Naive B cell (primary cell): ENCODE measurements at regions not wholly inside any gene's neighbourhood (a gene's known extent, or its start where the extent isn't known, plus 50 kb on each side); places are given as distances from the start of the nearest gene placed in this dataset.
A peak's percentile ranks its signal among the peaks of the same experiment; 100 is the strongest.
"Not testable (repeated sequence)": the region's sequence is repeated elsewhere in the genome, so short reads cannot be mapped to it uniquely, and the experiment has no call there.

ENCODE experiments used
- ATAC-seq, 2 donors: fragments of 150-1000 bp; cut with Tn5 transposase; 2 replicates each; pipeline ENCODE4 v1.10.0; 2021; ENCODE audit warnings: low read depth in 2 of 2, mild to moderate bottlenecking in 2 of 2, moderate library complexity in 2 of 2
- DNase-seq: peaks from one replicate; pipeline ENCODE4 v3.0.0; 2022
- H3K27ac Mint-ChIP-seq, 6 donors: one replicate each; pipeline ENCODE4 v1.8.0; 2020 to 2022; ENCODE audit warnings: mild to moderate bottlenecking in 6 of 6, mixed read lengths in 6 of 6, moderate library complexity in 5 of 6, inconsistent platforms in 2 of 6
- H3K27me3 Mint-ChIP-seq, 3 donors: one replicate each; pipeline ENCODE4 v1.8.0; 2021 to 2022; ENCODE audit warnings: mixed read lengths in 3 of 3, mild to moderate bottlenecking in 1 of 3
- H3K36me3 Mint-ChIP-seq, 2 donors: one replicate each; pipeline ENCODE4 v1.8.0; 2020 to 2022; ENCODE audit warnings: mixed read lengths in 2 of 2, inconsistent platforms in 1 of 2, mild to moderate bottlenecking in 1 of 2
- H3K4me1 Mint-ChIP-seq, 3 donors: one replicate each; pipeline ENCODE4 v1.8.0; 2020 to 2022; ENCODE audit warnings: mixed read lengths in 3 of 3, inconsistent platforms in 1 of 3, mild to moderate bottlenecking in 1 of 3, moderate library complexity in 1 of 3
- H3K4me3 Mint-ChIP-seq, 8 donors: one replicate each; pipeline ENCODE4 v1.8.0; 2020 to 2022; ENCODE audit warnings: mild to moderate bottlenecking in 8 of 8, mixed read lengths in 8 of 8, moderate library complexity in 8 of 8, inconsistent platforms in 2 of 8
- H3K9me3 Mint-ChIP-seq, 7 donors: one replicate each; pipeline ENCODE4 v1.8.0; 2020 to 2022; ENCODE audit warnings: mixed read lengths in 7 of 7, mild to moderate bottlenecking in 5 of 7, inconsistent platforms in 2 of 7, moderate library complexity in 1 of 7

DNA sequence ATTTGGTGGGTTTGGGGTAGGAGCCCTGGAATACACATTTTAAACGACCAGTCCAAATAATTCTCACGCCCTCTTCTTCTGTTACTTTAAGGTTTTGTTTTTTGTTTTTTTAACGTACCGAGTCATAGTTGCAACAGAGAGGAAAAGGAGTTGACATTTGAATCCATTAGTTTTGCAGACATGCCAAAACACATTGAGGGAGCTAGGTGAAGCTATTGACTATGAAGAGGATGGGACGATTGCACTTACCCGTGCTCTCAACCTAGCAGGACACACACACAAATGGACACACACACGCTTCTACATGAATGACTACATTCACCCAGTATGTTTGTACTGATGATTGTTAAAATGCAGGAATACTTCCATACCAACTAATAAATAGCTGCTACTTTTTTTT, 54.3 kb upstream of the CIT start:
- no peaks in the 10 kb centered on the region for H3K9me3 Mint-ChIP-seq
- H3K27ac Mint-ChIP-seq: no peak overlapping the region
- peaks cover 7 to 29% (median 8%) of the 10 kb centered on the region in 3 donors for H3K27me3 Mint-ChIP-seq
- ATAC-seq (no peak), DNase-seq (no peak)
- no peaks in the 10 kb centered on the region for H3K36me3 Mint-ChIP-seq
- H3K4me3 Mint-ChIP-seq: no peak overlapping the region
- H3K4me1 Mint-ChIP-seq: no peaks in the 10 kb centered on the region

DNA sequence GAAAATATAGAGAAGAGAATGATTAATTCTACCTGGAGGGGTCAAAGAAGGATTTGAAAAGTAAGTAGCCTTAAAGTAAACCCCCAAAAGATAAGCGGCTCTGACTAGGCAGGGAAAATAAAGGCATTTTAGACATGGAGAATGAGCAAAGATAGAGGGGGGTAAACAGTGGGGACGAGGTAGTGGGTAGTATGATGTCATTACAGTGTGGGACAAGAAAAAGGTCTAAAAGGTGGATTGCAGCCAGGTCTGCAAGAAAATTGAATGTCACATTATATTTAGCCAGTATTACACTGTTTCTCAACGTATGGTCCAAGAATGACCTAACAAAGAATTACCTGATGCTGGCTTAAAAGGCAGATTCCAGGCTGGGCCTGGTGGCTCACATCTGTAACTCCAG, 55.8 kb upstream of the CIT start:
- no peaks in the 10 kb centered on the region for H3K4me1 Mint-ChIP-seq
- no peaks in the 10 kb centered on the region for H3K36me3 Mint-ChIP-seq
- peak overlapping the region in 1 of 6 donors; percentile 67 for H3K27ac Mint-ChIP-seq
- no peak overlapping the region for H3K4me3 Mint-ChIP-seq
- H3K27me3 Mint-ChIP-seq: peaks cover 7 to 37% (median 10%) of the 10 kb centered on the region in 3 donors
- ATAC-seq (no peak), DNase-seq (no peak)
- H3K9me3 Mint-ChIP-seq: no peaks in the 10 kb centered on the region

DNA sequence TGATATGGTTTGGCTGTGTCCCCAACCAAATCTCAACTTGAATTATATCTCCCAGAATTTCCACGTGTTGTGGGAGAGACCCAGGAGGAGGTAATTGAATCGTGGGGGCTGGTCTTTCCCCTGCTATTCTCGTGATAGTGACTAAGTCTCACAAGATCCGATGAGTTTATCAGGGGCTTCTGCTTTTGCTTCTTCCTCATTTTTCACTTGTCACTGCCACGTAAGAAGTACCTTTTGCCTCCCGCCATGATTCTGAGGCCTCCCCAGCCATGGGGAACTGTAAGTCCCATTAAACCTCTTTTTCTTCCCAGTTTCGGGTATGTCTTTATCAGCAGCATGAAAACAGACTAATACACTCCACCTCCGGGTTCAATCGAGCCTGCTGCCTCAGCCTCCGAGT, 54.3 kb upstream of the BICDL1 start:
- not testable (repeated sequence) for DNase-seq, ATAC-seq, H3K27ac Mint-ChIP-seq, H3K9me3 Mint-ChIP-seq, H3K36me3 Mint-ChIP-seq, H3K4me3 Mint-ChIP-seq, H3K4me1 Mint-ChIP-seq
- H3K27me3 Mint-ChIP-seq: peaks cover 7 to 37% (median 13%) of the 10 kb centered on the region in 3 donors

GRCh38 chr12:119936705-119937311, 52.2 kb upstream of the BICDL1 start:
- Mint-ChIP-seq H3K9me3 (no peaks in the 10 kb centered on the region), H3K4me1 (no peaks in the 10 kb centered on the region), H3K4me3 (no peak overlapping the region), H3K36me3 (no peaks in the 10 kb centered on the region), H3K27me3 (peaks cover 13 to 40% (median 15%) of the 10 kb centered on the region in 3 donors), H3K27ac (peak overlapping the region in 1 of 6 donors; percentile 83)
- DNase-seq (no peak), ATAC-seq (no peak)

DNA sequence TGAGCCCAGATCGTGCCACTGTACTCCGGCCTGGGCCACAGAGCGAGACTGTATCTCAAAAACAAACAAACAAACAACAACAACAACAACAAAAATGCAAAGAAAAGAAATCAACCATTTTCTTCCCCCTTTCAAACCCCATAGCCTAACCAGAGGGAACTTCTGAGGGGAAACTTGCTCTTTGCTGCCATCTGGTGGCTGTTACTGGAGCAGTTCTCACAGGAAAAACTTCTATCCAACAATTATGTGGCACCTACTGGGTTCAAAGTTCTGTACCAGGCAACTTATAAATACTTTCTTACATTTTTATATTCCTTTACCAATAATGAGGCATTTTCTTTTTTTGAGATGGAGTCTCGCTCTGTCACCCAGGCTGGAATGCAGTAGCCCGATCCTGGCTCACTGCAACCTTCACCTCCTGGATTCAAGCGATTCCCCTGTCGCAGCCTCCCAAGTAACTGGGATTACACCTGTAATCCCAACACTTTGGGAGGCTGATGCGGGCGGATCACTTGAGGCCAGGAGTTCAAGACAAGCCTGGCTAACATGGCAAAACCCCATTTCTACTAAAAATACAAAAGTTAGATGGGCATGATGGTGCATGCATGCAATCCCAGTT, 50.9 kb upstream of the BICDL1 start:
- Mint-ChIP-seq H3K4me1 (no peaks in the 10 kb centered on the region), H3K27me3 (peaks cover 5 to 34% (median 14%) of the 10 kb centered on the region in 3 donors), H3K9me3 (no peaks in the 10 kb centered on the region), H3K27ac (peak overlapping the region in 1 of 6 donors; percentile 36), H3K36me3 (no peaks in the 10 kb centered on the region), H3K4me3 (no peak overlapping the region)
- DNase-seq (peak; percentile 38), ATAC-seq (peak; percentile 40 to 62)
